Smooth muscle cell (in vitro differentiated cells): ENCODE measurements at regions not wholly inside any gene's neighbourhood (a gene's known extent, or its start where the extent isn't known, plus 50 kb on each side); places are given as distances from the start of the nearest gene placed in this dataset.

Experiments used
- DNase-seq: peaks from one replicate; lab custom pipeline; 2025; ENCODE audit not compliant: unreplicated experiment; lab: John Stamatoyannopoulos, UW
- H2AFZ ChIP-seq: fragments of 200-600 bp; sonication (generic); 2 replicates; pipeline ENCODE4 v1.6.0; 2016; ENCODE audit warnings: antibody characterized with exemption, low read depth, mild to moderate bottlenecking
- H3F3A ChIP-seq: fragments of 200-600 bp; sonication (generic); 2 replicates; pipeline ENCODE4 v1.6.0; 2017; ENCODE audit warnings: antibody characterized with exemption, low read depth
- H3K27ac ChIP-seq: fragments of 200-600 bp; sonication (generic); 2 replicates; pipeline ENCODE4 v1.5.1; 2016; ENCODE audit warnings: low read depth, mild to moderate bottlenecking
- H3K27me3 ChIP-seq: fragments of 200-600 bp; sonication (generic); 2 replicates; pipeline ENCODE4 v1.6.1; 2016; ENCODE audit warnings: low read depth, mild to moderate bottlenecking
- H3K36me3 ChIP-seq: fragments of 200-600 bp; sonication (generic); 2 replicates; pipeline ENCODE4 v1.5.1; 2016; ENCODE audit warnings: low read depth
- H3K4me1 ChIP-seq: fragments of 200-600 bp; sonication (generic); 2 replicates; pipeline ENCODE4 v1.5.1; 2016; ENCODE audit warnings: low read depth
- H3K4me2 ChIP-seq: fragments of 200-600 bp; sonication (generic); 2 replicates; pipeline ENCODE4 v1.6.0; 2016; ENCODE audit warnings: mild to moderate bottlenecking
- H3K4me3 ChIP-seq: fragments of 200-600 bp; sonication (generic); 2 replicates; pipeline ENCODE4 v1.5.1; 2016; ENCODE audit warnings: mild to moderate bottlenecking
- H3K79me2 ChIP-seq: fragments of 200-600 bp; sonication (generic); 2 replicates; pipeline ENCODE4 v1.6.0; 2016; ENCODE audit warnings: low read depth, mild to moderate bottlenecking
- H3K9ac ChIP-seq: fragments of 200-600 bp; sonication (generic); 2 replicates; pipeline ENCODE4 v1.6.0; 2016; ENCODE audit warnings: low read depth
- H3K9me3 ChIP-seq: fragments of 200-600 bp; sonication (generic); replicated peaks from 2 replicates; pipeline ENCODE4 v1.5.1; 2016; ENCODE audit warnings: low read depth
- H4K20me1 ChIP-seq: fragments of 200-600 bp; sonication (generic); 2 replicates; pipeline ENCODE4 v1.6.0; 2016; ENCODE audit warnings: low read depth
- WGBS: methylation state at CpG from one replicate; pipeline ENCODE4 v1.1.7; 2016; ENCODE audit warnings: low lambda C conversion rate; 5-methylcytosine and 5-hydroxymethylcytosine counted together
- TF ChIP-seq, protein P1 (sequence below): fragments of 200-600 bp; sonication (generic); IDR thresholded peaks from 2 replicates; pipeline ENCODE4 v1.5.1; 2017; ENCODE audit warnings: borderline replicate concordance, mild to moderate bottlenecking, antibody characterized with exemption; ENCODE audit not compliant: insufficient read depth, poor library complexity, severe bottlenecking

DNA sequence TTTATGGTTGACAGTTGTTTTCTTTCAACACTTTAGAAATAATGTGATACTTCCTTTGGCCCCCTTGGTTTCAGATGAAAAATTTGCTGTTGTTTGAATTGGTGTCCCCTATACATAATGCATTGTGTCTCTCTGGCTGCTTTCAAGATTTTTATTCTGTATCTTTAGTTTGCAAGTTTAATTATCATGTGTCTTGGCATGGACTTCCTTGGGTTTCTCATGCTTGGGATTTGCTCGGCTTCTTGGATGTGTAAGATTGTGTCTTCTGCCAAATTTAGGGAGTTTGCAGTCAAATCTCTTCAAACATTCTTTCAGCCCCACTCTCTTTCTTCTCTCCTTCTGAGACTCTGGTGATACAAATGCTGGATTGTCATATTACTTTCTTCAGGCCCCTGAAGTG lies 53.4 kb upstream of the PTPRG start:
- Histone ChIP-seq H3K27ac (no peak overlapping the region), H3K4me3 (no peak overlapping the region), H3K9ac (no peak overlapping the region), H3K4me2 (no peak overlapping the region), H3K4me1 (no peaks in the 10 kb centered on the region), H3K79me2 (no peaks in the 10 kb centered on the region), H3K36me3 (no peaks in the 10 kb centered on the region), H3F3A (no peaks in the 10 kb centered on the region), H3K9me3 (no peaks in the 10 kb centered on the region), H3K27me3 (no peaks in the 10 kb centered on the region), H4K20me1 (no peaks in the 10 kb centered on the region), H2AFZ (no peak overlapping the region)
- DNase-seq = no peak
- TF ChIP-seq, protein P1, sequence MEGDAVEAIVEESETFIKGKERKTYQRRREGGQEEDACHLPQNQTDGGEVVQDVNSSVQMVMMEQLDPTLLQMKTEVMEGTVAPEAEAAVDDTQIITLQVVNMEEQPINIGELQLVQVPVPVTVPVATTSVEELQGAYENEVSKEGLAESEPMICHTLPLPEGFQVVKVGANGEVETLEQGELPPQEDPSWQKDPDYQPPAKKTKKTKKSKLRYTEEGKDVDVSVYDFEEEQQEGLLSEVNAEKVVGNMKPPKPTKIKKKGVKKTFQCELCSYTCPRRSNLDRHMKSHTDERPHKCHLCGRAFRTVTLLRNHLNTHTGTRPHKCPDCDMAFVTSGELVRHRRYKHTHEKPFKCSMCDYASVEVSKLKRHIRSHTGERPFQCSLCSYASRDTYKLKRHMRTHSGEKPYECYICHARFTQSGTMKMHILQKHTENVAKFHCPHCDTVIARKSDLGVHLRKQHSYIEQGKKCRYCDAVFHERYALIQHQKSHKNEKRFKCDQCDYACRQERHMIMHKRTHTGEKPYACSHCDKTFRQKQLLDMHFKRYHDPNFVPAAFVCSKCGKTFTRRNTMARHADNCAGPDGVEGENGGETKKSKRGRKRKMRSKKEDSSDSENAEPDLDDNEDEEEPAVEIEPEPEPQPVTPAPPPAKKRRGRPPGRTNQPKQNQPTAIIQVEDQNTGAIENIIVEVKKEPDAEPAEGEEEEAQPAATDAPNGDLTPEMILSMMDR = no peak
- 94% methylated on average over 1 of the region's 1 CpG for WGBS
